ENCODE measurements at regions not wholly inside any gene's neighbourhood (a gene's known extent, or its start where the extent isn't known, plus 50 kb on each side); places are given as distances from the start of the nearest gene placed in this dataset.

- H3K9me3 ChIP-seq (ENCODE audit: control insufficient read depth, low read length) = no peaks in the 10 kb centered on the region
- H3K4me1 Mint-ChIP-seq = no peaks in the 10 kb centered on the region
- no peak for TF ChIP-seq CTCF (conservative IDR thresholded peaks at IDR 0.05)
- H3K36me3 ChIP-seq (ENCODE audit: control insufficient read depth, insufficient read depth, low read length) = no peaks in the 10 kb centered on the region
- no peak overlapping the region for H3K27ac ChIP-seq (ENCODE audit: low read depth, low read length)
- WGBS, 2 experiments (ENCODE audit: insufficient coverage in 1 of 2, insufficient read length in 1 of 2) = 77 to 85% methylated on average over 4 to 8 of the region's 8 CpGs
- H3K9ac ChIP-seq (ENCODE audit: extremely low read depth, low read length, poor library complexity, severe bottlenecking) = no peak overlapping the region
- H3K36me3 Mint-ChIP-seq (ENCODE audit: low read depth) = no peaks in the 10 kb centered on the region
- no peak overlapping the region for H3K27ac Mint-ChIP-seq
- no peaks in the 10 kb centered on the region for H3K27me3 Mint-ChIP-seq (ENCODE audit: insufficient read depth)
- no peak overlapping the region for H3K4me3 Mint-ChIP-seq
- H3K9me3 Mint-ChIP-seq = no peaks in the 10 kb centered on the region
- no peaks in the 10 kb centered on the region for H3K27me3 ChIP-seq (ENCODE audit: control insufficient read depth, insufficient read depth, low read length, poor library complexity, severe bottlenecking)
- no peaks in the 10 kb centered on the region for H3K4me1 ChIP-seq (ENCODE audit: control insufficient read depth, insufficient read depth, low read length)
- peak; percentile 71 for DNase-seq
- no peak overlapping the region for H3K4me3 ChIP-seq (ENCODE audit: low read length)
Measured at GRCh38 chr7:115763347-115763746, 267.2 kb downstream of the TFEC start.

- no peaks in the 10 kb centered on the region for H3K27me3 Mint-ChIP-seq (ENCODE audit: insufficient read depth)
- no peak overlapping the region for H3K27ac ChIP-seq (ENCODE audit: low read depth, low read length)
- no peaks in the 10 kb centered on the region for H3K27me3 ChIP-seq (ENCODE audit: control insufficient read depth, insufficient read depth, low read length, poor library complexity, severe bottlenecking)
- no peaks in the 10 kb centered on the region for H3K36me3 Mint-ChIP-seq (ENCODE audit: low read depth)
- no peak for TF ChIP-seq CTCF (conservative IDR thresholded peaks at IDR 0.05)
- DNase-seq = no peak
- no peak overlapping the region for H3K4me3 Mint-ChIP-seq
- no peaks in the 10 kb centered on the region for H3K36me3 ChIP-seq (ENCODE audit: control insufficient read depth, insufficient read depth, low read length)
- no peaks in the 10 kb centered on the region for H3K4me1 Mint-ChIP-seq
- 94% methylated on average over 2 of the region's 3 CpGs for WGBS, 2 experiments (ENCODE audit: insufficient coverage in 1 of 2, insufficient read length in 1 of 2)
- no peak overlapping the region for H3K4me3 ChIP-seq (ENCODE audit: low read length)
- no peaks in the 10 kb centered on the region for H3K4me1 ChIP-seq (ENCODE audit: control insufficient read depth, insufficient read depth, low read length)
- H3K27ac Mint-ChIP-seq = no peak overlapping the region
- H3K9me3 Mint-ChIP-seq = no peaks in the 10 kb centered on the region
- H3K9me3 ChIP-seq (ENCODE audit: control insufficient read depth, low read length) = no peaks in the 10 kb centered on the region
- H3K9ac ChIP-seq (ENCODE audit: extremely low read depth, low read length, poor library complexity, severe bottlenecking) = no peak overlapping the region
Measured at GRCh38 chr7:115758025-115758424, 272.5 kb downstream of the TFEC start.

- no peak overlapping the region for H3K4me3 ChIP-seq (ENCODE audit: low read length)
- 60 to 95% methylated on average over 1 to 2 of the region's 2 CpGs for WGBS, 2 experiments (ENCODE audit: insufficient coverage in 1 of 2, insufficient read length in 1 of 2)
- no peak for TF ChIP-seq CTCF (conservative IDR thresholded peaks at IDR 0.05)
- H3K27ac Mint-ChIP-seq = no peak overlapping the region
- H3K4me1 Mint-ChIP-seq = no peaks in the 10 kb centered on the region
- H3K9me3 Mint-ChIP-seq = no peaks in the 10 kb centered on the region
- H3K27ac ChIP-seq (ENCODE audit: low read depth, low read length) = no peak overlapping the region
- no peak for DNase-seq
- no peak overlapping the region for H3K4me3 Mint-ChIP-seq
- H3K27me3 ChIP-seq (ENCODE audit: control insufficient read depth, insufficient read depth, low read length, poor library complexity, severe bottlenecking) = no peaks in the 10 kb centered on the region
- H3K36me3 ChIP-seq (ENCODE audit: control insufficient read depth, insufficient read depth, low read length) = no peaks in the 10 kb centered on the region
- H3K27me3 Mint-ChIP-seq (ENCODE audit: insufficient read depth) = no peaks in the 10 kb centered on the region
- H3K9ac ChIP-seq (ENCODE audit: extremely low read depth, low read length, poor library complexity, severe bottlenecking) = no peak overlapping the region
- H3K36me3 Mint-ChIP-seq (ENCODE audit: low read depth) = no peaks in the 10 kb centered on the region
- no peaks in the 10 kb centered on the region for H3K9me3 ChIP-seq (ENCODE audit: control insufficient read depth, low read length)
- no peaks in the 10 kb centered on the region for H3K4me1 ChIP-seq (ENCODE audit: control insufficient read depth, insufficient read depth, low read length)
Measured at GRCh38 chr7:115754226-115754625, 276.3 kb downstream of the TFEC start.

Data from endodermal cell (in vitro differentiated cells).